Lung (tissue), 11 donors: ENCODE measurements at regions not wholly inside any gene's neighbourhood (a gene's known extent, or its start where the extent isn't known, plus 50 kb on each side); places are given as distances from the start of the nearest gene placed in this dataset.

Source experiments
- ATAC-seq: fragments of 200-7000 bp; cut with Tn5 transposase; one replicate; pipeline ENCODE4 v1.9.1; 2020; ENCODE audit warnings: moderate number of reproducible peaks; ENCODE audit not compliant: insufficient read depth, low FRiP score
- DNase-seq, 3 donors: peaks; one replicate each; pipeline ENCODE4 v3.0.0-alpha.2; 2013 to 2017
- H3K27ac ChIP-seq, 2 donors: one replicate each; pipeline ENCODE4 v1.5.1; 2013; ENCODE audit warnings: mild to moderate bottlenecking in 2 of 2, moderate library complexity in 2 of 2, control low read depth in 1 of 2, inconsistent platforms in 1 of 2, low read depth in 1 of 2, low read length in 1 of 2
- H3K27me3 ChIP-seq, 3 donors: one replicate each; pipeline ENCODE4 v1.5.1; 2013; ENCODE audit warnings: low read length in 2 of 3; ENCODE audit not compliant: control insufficient read depth in 3 of 3, insufficient read depth in 3 of 3
- H3K36me3 ChIP-seq, 4 donors: one replicate each; pipeline ENCODE4 v1.5.1; 2013; ENCODE audit warnings: low read length in 4 of 4, mild to moderate bottlenecking in 1 of 4, moderate library complexity in 1 of 4; ENCODE audit not compliant: control insufficient read depth in 4 of 4, insufficient read depth in 4 of 4
- H3K4me1 ChIP-seq, 5 donors: one replicate each; pipeline ENCODE4 v1.5.1; 2013; ENCODE audit warnings: low read length in 5 of 5, mild to moderate bottlenecking in 2 of 5, moderate library complexity in 1 of 5; ENCODE audit not compliant: control insufficient read depth in 5 of 5, insufficient read depth in 5 of 5
- H3K4me3 ChIP-seq: one replicate; pipeline ENCODE4 v1.5.1; 2013; ENCODE audit warnings: mild to moderate bottlenecking, control low read depth, moderate library complexity
- H3K9ac ChIP-seq, 2 donors: one replicate each; pipeline ENCODE4 v1.5.1; 2013; ENCODE audit warnings: low read length in 2 of 2, control low read depth in 1 of 2; ENCODE audit not compliant: insufficient read depth in 1 of 2
- H3K9me3 ChIP-seq, 4 donors: one replicate each; pipeline ENCODE4 v1.5.1; 2013; ENCODE audit warnings: low read length in 3 of 4, mild to moderate bottlenecking in 1 of 4, moderate library complexity in 1 of 4; ENCODE audit not compliant: control insufficient read depth in 4 of 4, insufficient read depth in 3 of 4
- WGBS, 2 donors: extraction: QIAGEN DNeasy Blood & Tissue Kit; methylation state at CpG; one replicate each; pipeline ENCODE4 v1.1.7; 2013; 5-methylcytosine and 5-hydroxymethylcytosine counted together
- TF ChIP-seq, protein P1 (sequence below): IDR thresholded peaks from 2 replicates; pipeline ENCODE4 v1.5.1; 2012; ENCODE audit warnings: mild to moderate bottlenecking; ENCODE audit errors: control extremely low read depth, extremely low read depth
- donor health status: control.
- donor health status: control.
- donor health status: Bipolar disorder and iron deficiency.
- donor health status: healthy.
- donor health status: DM: yes; HTN: yes; CAD: no.

DNA sequence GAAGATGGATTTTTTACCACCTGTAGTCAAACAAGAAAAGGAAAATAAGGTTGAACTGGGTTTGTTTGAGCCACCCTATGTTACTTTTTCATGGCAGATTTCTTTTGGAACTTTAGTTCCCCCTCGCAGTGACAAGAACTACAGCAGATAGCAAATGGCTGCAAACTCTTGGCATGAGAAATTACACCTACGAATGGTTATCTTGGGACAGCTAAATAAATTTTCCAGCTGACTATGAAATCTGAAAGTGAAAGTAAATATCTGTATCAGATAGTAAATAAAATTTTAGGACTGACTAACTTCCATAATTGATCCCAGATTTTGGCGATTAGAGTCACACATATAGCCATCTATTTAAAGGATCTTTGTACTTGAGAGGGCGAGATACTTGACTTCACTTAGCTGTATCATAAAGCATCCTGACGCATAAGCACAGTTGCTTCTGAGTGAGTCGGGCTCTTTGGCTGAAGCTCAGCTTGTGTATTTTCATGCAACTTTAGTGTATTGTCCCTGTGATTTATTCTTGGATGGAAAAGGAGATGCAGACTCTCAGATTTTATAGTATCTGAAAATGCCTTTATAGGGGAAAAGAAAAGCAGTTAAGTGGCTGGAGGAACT lies 125.3 kb upstream of the B3GAT2 start:
- Histone ChIP-seq H3K36me3 (no peaks in the 10 kb centered on the region), H3K9ac (no peak overlapping the region), H3K27ac (peak overlapping the region in 1 of 2 donors; percentile 40), H3K27me3 (no peaks in the 10 kb centered on the region), H3K4me1 (peaks cover 0 to 46% (median 13%) of the 10 kb centered on the region in 5 donors), H3K4me3 (no peak overlapping the region), H3K9me3 (peaks cover 0 to 7% (median 3%) of the 10 kb centered on the region in 4 donors)
- whole genome bisulfite sequencing, 2 donors, result 46 to 65% methylated on average over 6 of the region's 6 CpGs
- DNase-seq (peak in 2 of 3 donors; percentile 36 to 55), ATAC-seq (no peak)
- TF ChIP-seq, protein P1, sequence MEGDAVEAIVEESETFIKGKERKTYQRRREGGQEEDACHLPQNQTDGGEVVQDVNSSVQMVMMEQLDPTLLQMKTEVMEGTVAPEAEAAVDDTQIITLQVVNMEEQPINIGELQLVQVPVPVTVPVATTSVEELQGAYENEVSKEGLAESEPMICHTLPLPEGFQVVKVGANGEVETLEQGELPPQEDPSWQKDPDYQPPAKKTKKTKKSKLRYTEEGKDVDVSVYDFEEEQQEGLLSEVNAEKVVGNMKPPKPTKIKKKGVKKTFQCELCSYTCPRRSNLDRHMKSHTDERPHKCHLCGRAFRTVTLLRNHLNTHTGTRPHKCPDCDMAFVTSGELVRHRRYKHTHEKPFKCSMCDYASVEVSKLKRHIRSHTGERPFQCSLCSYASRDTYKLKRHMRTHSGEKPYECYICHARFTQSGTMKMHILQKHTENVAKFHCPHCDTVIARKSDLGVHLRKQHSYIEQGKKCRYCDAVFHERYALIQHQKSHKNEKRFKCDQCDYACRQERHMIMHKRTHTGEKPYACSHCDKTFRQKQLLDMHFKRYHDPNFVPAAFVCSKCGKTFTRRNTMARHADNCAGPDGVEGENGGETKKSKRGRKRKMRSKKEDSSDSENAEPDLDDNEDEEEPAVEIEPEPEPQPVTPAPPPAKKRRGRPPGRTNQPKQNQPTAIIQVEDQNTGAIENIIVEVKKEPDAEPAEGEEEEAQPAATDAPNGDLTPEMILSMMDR, result no peak

DNA sequence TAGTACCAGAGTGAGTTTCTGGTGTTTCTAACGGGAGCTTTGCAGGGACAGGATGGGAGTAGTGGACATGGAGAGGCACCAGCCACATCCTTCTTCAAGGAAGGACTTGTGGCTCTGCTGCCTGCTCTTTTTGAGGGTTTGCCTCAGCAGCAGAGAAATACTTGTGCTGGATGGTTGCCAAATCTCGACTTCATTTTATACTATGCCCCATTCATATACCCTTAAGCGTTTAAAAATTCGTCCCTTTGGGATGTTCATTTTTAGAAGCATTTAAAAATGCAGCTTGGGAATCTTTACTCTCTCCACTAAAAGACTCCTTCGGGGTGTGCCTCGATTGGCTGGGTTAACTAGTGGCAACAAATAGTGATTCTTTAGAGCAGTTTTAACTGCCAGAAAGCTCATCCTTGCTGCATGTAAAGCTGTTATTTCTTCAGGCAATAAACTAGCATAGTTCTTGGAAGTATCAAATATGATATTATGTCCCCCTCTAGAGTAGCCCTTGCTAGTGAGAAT lies 126.5 kb upstream of the B3GAT2 start:
- TF ChIP-seq, protein P1, result no peak
- no peak overlapping the region for H3K4me3 ChIP-seq
- no peak overlapping the region for H3K9ac ChIP-seq
- H3K27me3 ChIP-seq, result no peaks in the 10 kb centered on the region
- H3K4me1 ChIP-seq, result peaks cover 0 to 46% (median 13%) of the 10 kb centered on the region in 5 donors
- H3K9me3 ChIP-seq, result no peaks in the 10 kb centered on the region
- H3K27ac ChIP-seq, result no peak overlapping the region
- 68 to 87% methylated on average over 6 of the region's 6 CpGs for WGBS, 2 donors
- peak in 2 of 3 donors; percentile 26 to 55 for DNase-seq
- H3K36me3 ChIP-seq, result no peaks in the 10 kb centered on the region
- no peak for ATAC-seq

DNA sequence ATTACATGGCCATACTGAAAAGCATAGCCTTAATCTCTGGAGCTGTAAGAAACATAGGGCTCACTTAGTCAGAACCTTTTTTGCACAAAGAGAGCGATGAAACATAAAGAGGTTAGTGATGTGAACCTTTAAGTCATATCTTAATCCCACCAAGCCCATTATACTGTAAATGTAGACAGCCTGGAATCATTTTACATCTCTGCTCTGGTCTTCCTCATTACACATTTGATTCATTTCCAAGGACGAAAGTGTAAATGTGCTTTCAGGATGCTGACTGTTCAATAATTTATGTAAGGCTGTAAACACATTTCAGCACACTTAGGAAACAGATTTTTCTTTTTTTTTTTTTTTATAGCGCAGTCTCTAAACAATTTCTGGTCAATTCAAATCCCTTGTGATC lies 131.3 kb upstream of the B3GAT2 start:
- no peak overlapping the region for H3K27ac ChIP-seq
- TF ChIP-seq, protein P1, result no peak
- H3K4me3 ChIP-seq, result no peak overlapping the region
- H3K9ac ChIP-seq, result no peak overlapping the region
- WGBS, 2 donors, result 76 to 79% methylated on average over 3 of the region's 3 CpGs
- peaks cover 0 to 5% (median 0%) of the 10 kb centered on the region in 5 donors for H3K4me1 ChIP-seq
- no peak for DNase-seq
- no peaks in the 10 kb centered on the region for H3K27me3 ChIP-seq
- ATAC-seq, result no peak
- no peaks in the 10 kb centered on the region for H3K9me3 ChIP-seq
- H3K36me3 ChIP-seq, result no peaks in the 10 kb centered on the region
